ENCODE measurements at regions not wholly inside any gene's neighbourhood (a gene's known extent, or its start where the extent isn't known, plus 50 kb on each side); places are given as distances from the start of the nearest gene placed in this dataset.

- TF ChIP-seq CTCF (conservative IDR thresholded peaks at IDR 0.05; ENCODE audit: low read depth, low read length) (no peak), SMC3 (IDR thresholded peaks at IDR 0.05; ENCODE audit: low read depth, low read length) (no peak), MAZ (IDR thresholded peaks at IDR 0.05; ENCODE audit: borderline replicate concordance, low read depth, low read length) (no peak), POLR2A (IDR thresholded peaks at IDR 0.05; ENCODE audit: low read depth, low read length) (no peak), CEBPB (IDR thresholded peaks at IDR 0.05; ENCODE audit: low read depth, low read length) (no peak), USF2 (IDR thresholded peaks at IDR 0.05; ENCODE audit: low read depth, low read length) (no peak), RAD21 (IDR thresholded peaks at IDR 0.05; ENCODE audit: low read length) (no peak), MAFK (IDR thresholded peaks at IDR 0.05; ENCODE audit: low read depth, low read length) (no peak)
Observed at GRCh38 chr13:90428522-90429210, 918.8 kb upstream of the MIR17HG start.

All from IMR-90 (cell line).